CD14-positive monocyte (primary cell): ENCODE measurements at regions not wholly inside any gene's neighbourhood (a gene's known extent, or its start where the extent isn't known, plus 50 kb on each side); places are given as distances from the start of the nearest gene placed in this dataset.

ENCODE experiments used
- DNase-seq, 3 donors: peaks; one replicate each; pipeline ENCODE4 v3.0.0-alpha.2; 2011 to 2022
- H2AFZ ChIP-seq: 2 replicates; pipeline ENCODE4 v1.6.0; 2012; ENCODE audit warnings: mild to moderate bottlenecking, low read depth, low read length, inconsistent platforms; ENCODE audit not compliant: insufficient read depth, poor library complexity, severe bottlenecking
- H3K27ac ChIP-seq, 2 donors: 1 replicate in 1 of 2; 2 replicates in 1 of 2; pipeline ENCODE4 v1.5.1; 2012 to 2013; ENCODE audit warnings: low read length in 2 of 2, control low read depth in 1 of 2, inconsistent platforms in 1 of 2, low read depth in 1 of 2, mild to moderate bottlenecking in 1 of 2
- H3K27me3 ChIP-seq, 2 donors: one replicate each; pipeline versions ENCODE4 v1.6.0 to v1.6.1; 2011 to 2013; ENCODE audit warnings: low read length in 2 of 2; ENCODE audit not compliant: control insufficient read depth in 2 of 2, insufficient read depth in 2 of 2
- H3K36me3 ChIP-seq, 2 donors: replicated peaks in 1 of 2; 1 replicate in 1 of 2; 2 replicates in 1 of 2; pipeline versions ENCODE4 v1.5.1 to v1.6.1; 2012 to 2013; ENCODE audit warnings: low read length in 2 of 2, control low read depth in 1 of 2, inconsistent platforms in 1 of 2, mild to moderate bottlenecking in 1 of 2; ENCODE audit not compliant: insufficient read depth in 2 of 2, control insufficient read depth in 1 of 2
- H3K4me1 ChIP-seq, 2 donors: 1 replicate in 1 of 2; 2 replicates in 1 of 2; pipeline versions ENCODE4 v1.5.1 to v1.6.1; 2012 to 2013; ENCODE audit warnings: low read length in 2 of 2, control low read depth in 1 of 2, inconsistent platforms in 1 of 2, mild to moderate bottlenecking in 1 of 2, moderate library complexity in 1 of 2; ENCODE audit not compliant: insufficient read depth in 2 of 2, control insufficient read depth in 1 of 2
- H3K4me2 ChIP-seq: replicated peaks from 2 replicates; pipeline ENCODE3; 2012; ENCODE audit warnings: low read length, moderate library complexity, mild to moderate bottlenecking; ENCODE audit not compliant: poor library complexity, severe bottlenecking; ENCODE audit errors: extremely low read depth
- H3K4me3 ChIP-seq, 3 experiments: fragments of 200-600 bp in 1 of 3; sonication (generic) in 1 of 3; replicated peaks in 1 of 3; 1 replicate in 2 of 3; 2 replicates in 1 of 3; pipeline ENCODE4 v1.5.1; 2011 to 2013; ENCODE audit warnings: low read length in 3 of 3, mild to moderate bottlenecking in 3 of 3, control low read depth in 2 of 3, low read depth in 2 of 3, inconsistent platforms in 1 of 3, moderate library complexity in 1 of 3
- H3K79me2 ChIP-seq: 2 replicates; pipeline ENCODE4 v1.6.0; 2012; ENCODE audit warnings: mild to moderate bottlenecking, control low read depth, inconsistent platforms, low read length, moderate library complexity; ENCODE audit not compliant: insufficient read depth
- H3K9ac ChIP-seq: 2 replicates; pipeline ENCODE4 v1.6.0; 2017; ENCODE audit warnings: low read length, mild to moderate bottlenecking; ENCODE audit not compliant: insufficient read depth, poor library complexity, severe bottlenecking
- H3K9me3 ChIP-seq, 2 donors: replicated peaks in 1 of 2; 1 replicate in 1 of 2; 2 replicates in 1 of 2; pipeline versions ENCODE4 v1.5.1 to v1.6.1; 2012 to 2013; ENCODE audit warnings: low read length in 2 of 2, control low read depth in 1 of 2; ENCODE audit not compliant: control insufficient read depth in 1 of 2, insufficient read depth in 1 of 2
- H4K20me1 ChIP-seq: 2 replicates; pipeline ENCODE4 v1.6.0; 2012; ENCODE audit warnings: mild to moderate bottlenecking, low read length, control low read depth, moderate library complexity; ENCODE audit not compliant: insufficient read depth
- H3K27ac Mint-ChIP-seq, 7 donors: one replicate each; pipeline ENCODE4 v1.8.0; 2020; ENCODE audit warnings: mild to moderate bottlenecking in 7 of 7, mixed read lengths in 7 of 7, moderate library complexity in 6 of 7, inconsistent platforms in 2 of 7
- H3K27me3 Mint-ChIP-seq, 3 donors: one replicate each; pipeline ENCODE4 v1.8.0; 2021 to 2022; ENCODE audit warnings: low read depth in 3 of 3, mild to moderate bottlenecking in 3 of 3, mixed read lengths in 3 of 3, moderate library complexity in 3 of 3, inconsistent platforms in 1 of 3
- H3K36me3 Mint-ChIP-seq, 2 donors: one replicate each; pipeline ENCODE4 v1.8.0; 2020; ENCODE audit warnings: mixed read lengths in 2 of 2, inconsistent platforms in 1 of 2, mild to moderate bottlenecking in 1 of 2
- H3K4me1 Mint-ChIP-seq: one replicate; pipeline ENCODE4 v1.8.0; 2020; ENCODE audit warnings: mild to moderate bottlenecking, mixed read lengths
- H3K4me3 Mint-ChIP-seq, 2 donors: one replicate each; pipeline ENCODE4 v1.8.0; 2020; ENCODE audit warnings: mild to moderate bottlenecking in 2 of 2, mixed read lengths in 2 of 2, moderate library complexity in 1 of 2
- H3K9me3 Mint-ChIP-seq, 7 donors: one replicate each; pipeline ENCODE4 v1.8.0; 2020 to 2022; ENCODE audit warnings: mixed read lengths in 7 of 7, mild to moderate bottlenecking in 6 of 7, moderate library complexity in 6 of 7, inconsistent platforms in 2 of 7
- CTCF ChIP-seq: fragments of 200-600 bp; IDR thresholded peaks from one replicate; pipeline ENCODE4 v1.8.0; 2022; ENCODE audit warnings: antibody characterized with exemption, mild to moderate bottlenecking
- WGBS: methylation state at CpG from one replicate; pipeline ENCODE4 v1.1.5; 2013; ENCODE audit warnings: missing lambda C conversion rate; ENCODE audit not compliant: insufficient coverage; 5-methylcytosine and 5-hydroxymethylcytosine counted together
- intact Hi-C, 2 donors: fragments of 100-400 bp; cut with micrococcal nuclease; formaldehyde crosslinking; loops; one replicate each; pipeline versions ENCODE4 v1.15.0 to v1.15.1; 2023

- no peak overlapping the region for H3K4me3 Mint-ChIP-seq
- peaks cover 11 to 13% of the 10 kb centered on the region in 2 donors for H3K9me3 ChIP-seq
- no peak overlapping the region for H3K4me2 ChIP-seq
- no peaks in the 10 kb centered on the region for H3K79me2 ChIP-seq
- no peak for TF ChIP-seq CTCF
- no peak overlapping the region for H3K27ac ChIP-seq
- H3K9ac ChIP-seq = no peak overlapping the region
- no peak overlapping the region for H3K27ac Mint-ChIP-seq
- H3K36me3 ChIP-seq = no peaks in the 10 kb centered on the region
- H3K4me3 ChIP-seq = no peak overlapping the region
- H3K4me1 ChIP-seq = no peaks in the 10 kb centered on the region
- 59% methylated on average over 9 of the region's 15 CpGs for WGBS
- peaks cover 3% of the 10 kb centered on the region for H3K4me1 Mint-ChIP-seq
- no peak for DNase-seq
- peaks cover 14 to 21% (median 18%) of the 10 kb centered on the region in 7 donors for H3K9me3 Mint-ChIP-seq
- peaks cover 0 to 6% (median 1%) of the 10 kb centered on the region in 3 donors for H3K27me3 Mint-ChIP-seq
- H3K36me3 Mint-ChIP-seq = peaks cover 0 to 12% of the 10 kb centered on the region in 2 donors
- no peaks in the 10 kb centered on the region for H3K27me3 ChIP-seq
- intact Hi-C loops = no loop called here
- H2AFZ ChIP-seq = no peak overlapping the region
- no peaks in the 10 kb centered on the region for H4K20me1 ChIP-seq
Observed at GRCh38 chr2:42865884-42866881, 73.8 kb upstream of the HAAO start.

- intact Hi-C loops = no loop called here
- DNase-seq = no peak
- WGBS = 100% methylated on average over 2 of the region's 8 CpGs
- no peak overlapping the region for H3K4me3 ChIP-seq
- peaks cover 7 to 8% of the 10 kb centered on the region in 2 donors for H3K4me1 ChIP-seq
- H3K79me2 ChIP-seq = no peaks in the 10 kb centered on the region
- no peaks in the 10 kb centered on the region for H4K20me1 ChIP-seq
- no peak for TF ChIP-seq CTCF
- Mint-ChIP-seq H3K4me3 (no peak overlapping the region), H3K27me3 (peaks cover 0 to 6% (median 1%) of the 10 kb centered on the region in 3 donors), H3K27ac (no peak overlapping the region), H3K36me3 (peaks cover 0 to 10% of the 10 kb centered on the region in 2 donors), H3K9me3 (peaks cover 12 to 20% (median 16%) of the 10 kb centered on the region in 7 donors), H3K4me1 (peaks cover 8% of the 10 kb centered on the region)
- H3K9me3 ChIP-seq = peaks cover 11 to 13% of the 10 kb centered on the region in 2 donors
- no peaks in the 10 kb centered on the region for H3K36me3 ChIP-seq
- H2AFZ ChIP-seq = no peak overlapping the region
- H3K27me3 ChIP-seq = no peaks in the 10 kb centered on the region
- no peak overlapping the region for H3K27ac ChIP-seq
- no peak overlapping the region for H3K9ac ChIP-seq
- H3K4me2 ChIP-seq = no peak overlapping the region
Observed at GRCh38 chr2:42864641-42865280, 72.4 kb upstream of the HAAO start.
